Right lobe of liver (tissue), 4 donors: ENCODE measurements at regions not wholly inside any gene's neighbourhood (a gene's known extent, or its start where the extent isn't known, plus 50 kb on each side); places are given as distances from the start of the nearest gene placed in this dataset.

Source experiments
- CTCF ChIP-seq, 4 donors: fragments of 200-600 bp in 3 of 4; fragments of 450-650 bp in 1 of 4; IDR thresholded peaks; one replicate each; pipeline versions ENCODE4 v1.5.1 to v1.8.0; 2016 to 2022; ENCODE audit warnings: antibody characterized with exemption in 4 of 4, mild to moderate bottlenecking in 2 of 4
- POLR2A ChIP-seq: fragments of 450-650 bp; IDR thresholded peaks from one replicate; pipeline ENCODE4 v1.6.1; 2017; ENCODE audit warnings: antibody characterized with exemption, mild to moderate bottlenecking
- donor health status: DM: no; HTN: no; CAD: no.
- donor health status: DM: no; HTN: no; CAD: no.
- donor health status: DM: no; HTN: yes; CAD: no.

- TF ChIP-seq CTCF (IDR thresholded peaks at IDR 0.05): no peak
- TF ChIP-seq POLR2A: no peak
These were observed 76.0 kb upstream of the SALL3 start for GRCh38 chr18:78903436-78904178.
